Endothelial cell of umbilical vein (primary cell): ENCODE measurements at regions not wholly inside any gene's neighbourhood (a gene's known extent, or its start where the extent isn't known, plus 50 kb on each side); places are given as distances from the start of the nearest gene placed in this dataset.

ENCODE experiments used
- BruUV-seq: library from RNA; stranded (reverse); fragments of 400-500 nt; replicated peaks from 2 replicates; lab custom pipeline; 2021; lab: Mats Ljungman, UMichigan
- CTCF ChIA-PET: fragments of 300-600, 350-600 bp; sonication (Branson Sonifier 250); formaldehyde crosslinking; loops from one replicate; lab custom pipeline; 2021; ENCODE audit warnings: antibody characterized with exemption, inconsistent platforms; lab: Charles Lee
- POLR2A ChIA-PET: fragments of 300-600, 350-600 bp; sonication (Branson Sonifier 250); formaldehyde crosslinking; loops from one replicate; lab custom pipeline; 2021; ENCODE audit warnings: antibody characterized with exemption, inconsistent platforms; lab: Charles Lee
- DNase-seq: peaks from one replicate; pipeline ENCODE4 v3.0.0-alpha.2; 2011; ENCODE audit warnings: low read depth, low spot score
- FAIRE-seq: peaks from 2 replicates; lab custom pipeline; 2011; peaks lifted over from hg19 to GRCh38; lab: Jason Lieb, UNC
- H2AFZ ChIP-seq: 2 replicates; pipeline ENCODE4 v1.6.0; 2012; ENCODE audit warnings: low read depth, low read length, control low read depth, inconsistent platforms
- H3K27ac ChIP-seq: 2 replicates; pipeline ENCODE4 v1.5.1; 2011; ENCODE audit warnings: low read depth, mild to moderate bottlenecking, control low read depth, low read length, moderate library complexity; ENCODE audit not compliant: insufficient read depth
- H3K27me3 ChIP-seq, 2 experiments: 2 replicates each; pipeline versions ENCODE4 v1.6.0 to v1.6.1; 2011; ENCODE audit warnings: low read length in 2 of 2, mixed read lengths in 1 of 2; ENCODE audit not compliant: control insufficient read depth in 2 of 2, insufficient read depth in 2 of 2
- H3K36me3 ChIP-seq, 2 experiments: 2 replicates in 1 of 2; 3 replicates in 1 of 2; pipeline ENCODE4 v1.5.1; 2011; ENCODE audit warnings: low read length in 2 of 2, mild to moderate bottlenecking in 1 of 2, moderate library complexity in 1 of 2; ENCODE audit not compliant: control insufficient read depth in 2 of 2, insufficient read depth in 2 of 2; ENCODE audit errors: extremely low read depth in 1 of 2
- H3K4me1 ChIP-seq: 3 replicates; pipeline ENCODE4 v1.5.1; 2011; ENCODE audit warnings: mild to moderate bottlenecking, low read length; ENCODE audit not compliant: control insufficient read depth, insufficient read depth; ENCODE audit errors: extremely low read depth
- H3K4me2 ChIP-seq: 2 replicates; pipeline ENCODE4 v1.6.1; 2011; ENCODE audit warnings: low read length, control low read depth, mixed read lengths; ENCODE audit not compliant: insufficient read depth
- H3K4me3 ChIP-seq, 3 experiments: fragments of 200-600 bp in 1 of 3; sonication (generic), shearing (Covaris generic) in 1 of 3; replicated peaks in 1 of 3; 2 replicates each; pipeline ENCODE4 v1.5.1; 2011 to 2016; ENCODE audit warnings: control low read depth in 3 of 3, low read length in 3 of 3, mild to moderate bottlenecking in 2 of 3, inconsistent platforms in 1 of 3, low read depth in 1 of 3, moderate library complexity in 1 of 3; ENCODE audit not compliant: insufficient read depth in 1 of 3
- H3K79me2 ChIP-seq: 2 replicates; pipeline ENCODE4 v1.6.0; 2012; ENCODE audit warnings: low read length, inconsistent platforms; ENCODE audit not compliant: control insufficient read depth, insufficient read depth
- H3K9ac ChIP-seq: replicated peaks from 2 replicates; pipeline ENCODE3; 2011; ENCODE audit warnings: low read length, control low read depth; ENCODE audit not compliant: insufficient read depth; ENCODE audit errors: extremely low read depth
- H3K9me1 ChIP-seq: replicated peaks from 3 replicates; pipeline ENCODE4 v1.6.0; 2011; ENCODE audit warnings: mild to moderate bottlenecking, low read length; ENCODE audit not compliant: control insufficient read depth, insufficient read depth; ENCODE audit errors: extremely low read depth
- H3K9me3 ChIP-seq: replicated peaks from 2 replicates; pipeline ENCODE4 v1.5.1; 2012; ENCODE audit warnings: low read length, inconsistent platforms; ENCODE audit not compliant: control insufficient read depth, insufficient read depth
- H4K20me1 ChIP-seq: replicated peaks from 2 replicates; pipeline ENCODE3; 2011; ENCODE audit warnings: mild to moderate bottlenecking, low read length; ENCODE audit not compliant: control insufficient read depth, insufficient read depth; ENCODE audit errors: extremely low read depth
- CTCF ChIP-seq, 2 donors: IDR thresholded peaks; 1 replicate in 1 of 2; 2 replicates in 1 of 2; pipeline ENCODE4 v1.5.1; 2011; ENCODE audit warnings: low read length in 2 of 2, mild to moderate bottlenecking in 2 of 2, moderate library complexity in 2 of 2, control low read depth in 1 of 2, inconsistent platforms in 1 of 2, low read depth in 1 of 2; ENCODE audit not compliant: insufficient read depth in 1 of 2; ENCODE audit errors: extremely low read depth in 1 of 2
- EZH2 ChIP-seq: IDR thresholded peaks from 2 replicates; pipeline ENCODE4 v1.6.1; 2012; ENCODE audit warnings: borderline replicate concordance, low read depth, mild to moderate bottlenecking, moderate library complexity, low read length, inconsistent platforms; ENCODE audit not compliant: severe bottlenecking
- FOS ChIP-seq: IDR thresholded peaks from 2 replicates; pipeline ENCODE4 v1.6.1; 2011; ENCODE audit warnings: mild to moderate bottlenecking, low read length, moderate library complexity, borderline replicate concordance; ENCODE audit not compliant: insufficient read depth
- GATA2 ChIP-seq: IDR thresholded peaks from 2 replicates; pipeline ENCODE4 v1.7.0; 2011; ENCODE audit warnings: low read depth, mild to moderate bottlenecking, moderate library complexity, mixed read lengths, low read length; ENCODE audit not compliant: insufficient read length, insufficient read depth
- JUN ChIP-seq: IDR thresholded peaks from 2 replicates; pipeline ENCODE4 v1.6.1; 2011; ENCODE audit warnings: borderline replicate concordance, low read depth; ENCODE audit not compliant: insufficient read length, insufficient read depth
- MYC ChIP-seq: IDR thresholded peaks from one replicate; pipeline ENCODE4 v1.6.1; 2011; ENCODE audit warnings: mild to moderate bottlenecking, low read depth, low read length
- POLR2A ChIP-seq: IDR thresholded peaks from 2 replicates; pipeline ENCODE4 v1.6.1; 2012; ENCODE audit warnings: low read depth, mild to moderate bottlenecking, control low read depth, low read length
- POLR2AphosphoS5 ChIP-seq: IDR thresholded peaks from 2 replicates; pipeline ENCODE4 v1.6.1; 2012; ENCODE audit warnings: low read depth, mild to moderate bottlenecking, control low read depth, low read length, moderate library complexity; ENCODE audit not compliant: insufficient read depth
- dilution Hi-C: fragments of 300-500 bp; cut with MboI; formaldehyde crosslinking; loops from one replicate; pipeline ENCODE4 v1.15.0; 2019; ENCODE audit warnings: low sequenced_read_pairs; ENCODE audit not compliant: extremely low pct_ligation_motif_present
- intact Hi-C: fragments of 100-400 bp; cut with micrococcal nuclease; formaldehyde crosslinking; loops from one replicate; pipeline ENCODE4 v1.10.0; 2022
- TF ChIP-seq, protein P1 (sequence below): IDR thresholded peaks from 2 replicates; pipeline ENCODE4 v1.6.1; 2011; ENCODE audit not compliant: insufficient read depth, insufficient read length

- no peaks in the 10 kb centered on the region for H3K36me3 ChIP-seq
- no peaks in the 10 kb centered on the region for H3K9me3 ChIP-seq
- intact Hi-C loops (no loop called here), dilution Hi-C loops (no loop called here)
- no peak overlapping the region for H3K4me3 ChIP-seq
- no peak overlapping the region for H3K27ac ChIP-seq
- ChIA-PET CTCF (no interaction called here), POLR2A (no interaction called here)
- H2AFZ ChIP-seq = no peak overlapping the region
- TF ChIP-seq FOS (no peak), CTCF (IDR thresholded peaks at IDR 0.05; ENCODE audit: extremely low read depth in 1 of 2, insufficient read depth in 1 of 2, low read depth in 1 of 2, low read length in 2 of 2) (no peak)
- H3K79me2 ChIP-seq = no peaks in the 10 kb centered on the region
- no peaks in the 10 kb centered on the region for H3K4me1 ChIP-seq
- H3K27me3 ChIP-seq = peaks cover 0 to 4% of the 10 kb centered on the region in 2 experiments
- FAIRE-seq (no peak), DNase-seq (no peak)
- H4K20me1 ChIP-seq = no peaks in the 10 kb centered on the region
- no peak overlapping the region for H3K9ac ChIP-seq
- no TSS peak for BruUV-seq
- H3K4me2 ChIP-seq = no peak overlapping the region
- H3K9me1 ChIP-seq = no peaks in the 10 kb centered on the region
Observed at GRCh38 chr5:54383941-54384340, 71.6 kb upstream of the HSPB3 start.

GRCh38 chr5:54383225-54383901 lies 72.1 kb upstream of the HSPB3 start:
- Histone ChIP-seq H3K4me3 (no peak overlapping the region), H3K36me3 (no peaks in the 10 kb centered on the region), H3K9me3 (no peaks in the 10 kb centered on the region), H3K9ac (no peak overlapping the region), H3K27me3 (peaks cover 0 to 4% of the 10 kb centered on the region in 2 experiments), H4K20me1 (no peaks in the 10 kb centered on the region), H2AFZ (no peak overlapping the region), H3K4me1 (no peaks in the 10 kb centered on the region), H3K79me2 (no peaks in the 10 kb centered on the region), H3K27ac (no peak overlapping the region), H3K9me1 (no peaks in the 10 kb centered on the region), H3K4me2 (no peak overlapping the region)
- TF ChIP-seq JUN = no peak
- no peak for TF ChIP-seq POLR2A
- TF ChIP-seq POLR2AphosphoS5 = no peak
- TF ChIP-seq CTCF (IDR thresholded peaks at IDR 0.05; ENCODE audit: extremely low read depth in 1 of 2, insufficient read depth in 1 of 2, low read depth in 1 of 2, low read length in 2 of 2) = no peak
- TF ChIP-seq GATA2 = no peak
- no peak for TF ChIP-seq EZH2
- TF ChIP-seq, protein P1, sequence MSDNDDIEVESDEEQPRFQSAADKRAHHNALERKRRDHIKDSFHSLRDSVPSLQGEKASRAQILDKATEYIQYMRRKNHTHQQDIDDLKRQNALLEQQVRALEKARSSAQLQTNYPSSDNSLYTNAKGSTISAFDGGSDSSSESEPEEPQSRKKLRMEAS = no peak
- TF ChIP-seq FOS = no peak
- TF ChIP-seq MYC = no peak
- intact Hi-C loops = no loop called here
- ChIA-PET CTCF (no interaction called here), POLR2A (no interaction called here)
- dilution Hi-C loops = no loop called here
- DNase-seq (no peak), FAIRE-seq (no peak)
- no TSS peak for BruUV-seq
